ENCODE measurements at regions not wholly inside any gene's neighbourhood (a gene's known extent, or its start where the extent isn't known, plus 50 kb on each side); places are given as distances from the start of the nearest gene placed in this dataset.
"Not testable (repeated sequence)": the region's sequence is repeated elsewhere in the genome, so short reads cannot be mapped to it uniquely, and the experiment has no call there.

DNA sequence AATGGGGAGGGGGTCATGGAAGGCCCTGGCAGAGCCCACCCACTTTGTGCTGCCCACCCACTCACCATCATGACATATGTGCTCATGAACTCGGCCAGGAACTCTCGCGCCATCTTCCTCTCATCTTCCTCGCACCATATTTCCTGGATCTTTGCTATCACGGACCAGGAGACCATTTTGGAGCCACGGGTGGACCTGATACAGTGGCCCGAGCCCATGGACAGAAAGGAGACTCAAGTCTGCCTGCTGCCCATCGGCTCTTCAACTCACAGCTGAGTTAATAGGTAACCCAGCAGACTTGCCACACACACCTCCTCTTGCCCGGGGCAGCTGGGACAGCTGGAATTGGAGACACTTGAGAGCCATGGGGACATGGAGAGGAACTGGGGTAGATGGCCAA, 1958.3 kb downstream of the FOXD4L5 start:
- POLR2A ChIA-PET (ENCODE audit: partially characterized antibody); CTCF ChIA-PET (ENCODE audit: partially characterized antibody): not testable (repeated sequence)

DNA sequence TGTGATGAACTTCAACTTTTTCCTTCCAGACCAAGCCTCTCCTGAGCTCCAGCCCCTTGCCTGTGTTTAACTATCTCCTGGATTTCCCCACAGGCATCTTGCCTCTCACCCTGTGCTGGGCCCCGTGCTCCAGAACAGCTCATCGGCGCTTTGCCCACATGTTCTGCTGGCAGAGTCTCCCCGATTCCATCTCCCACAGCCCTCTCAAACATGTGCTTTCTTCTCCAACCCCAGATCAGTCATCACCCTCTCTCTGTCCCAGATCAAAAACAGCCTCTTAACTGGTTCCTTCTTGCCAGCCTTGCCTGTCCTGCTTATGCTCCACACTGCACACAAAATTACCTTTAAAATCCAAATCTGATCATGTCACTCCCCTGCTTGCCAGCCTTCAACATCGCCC, 1959.3 kb downstream of the FOXD4L5 start:
- H3K27me3 Mint-ChIP-seq; DNase-seq; H3K9me3 ChIP-seq (ENCODE audit: control insufficient read depth in 1 of 2, low read length in 2 of 2); H3K27ac Mint-ChIP-seq; H3K27ac ChIP-seq (ENCODE audit: low read depth, low read length); H3K4me1 Mint-ChIP-seq; CTCF ChIA-PET (ENCODE audit: partially characterized antibody); POLR2A ChIA-PET (ENCODE audit: partially characterized antibody); H3K36me3 ChIP-seq (ENCODE audit: insufficient read depth, low read length); H3K9me3 Mint-ChIP-seq; H3K36me3 Mint-ChIP-seq; H3K4me3 Mint-ChIP-seq; H3K4me1 ChIP-seq (ENCODE audit: insufficient read depth, low read length); H3K27me3 ChIP-seq (ENCODE audit: insufficient read depth, low read length); intact Hi-C loops (cut with micrococcal nuclease); H3K4me3 ChIP-seq (ENCODE audit: low read length in 2 of 2): not testable (repeated sequence)

More for the DNA sequence above, 1958.3 kb downstream of the FOXD4L5 start:
- H3K36me3 Mint-ChIP-seq; H3K4me1 Mint-ChIP-seq; intact Hi-C loops (cut with micrococcal nuclease); H3K27ac Mint-ChIP-seq; H3K27me3 ChIP-seq (ENCODE audit: insufficient read depth, low read length); H3K4me3 ChIP-seq (ENCODE audit: low read length in 2 of 2); H3K4me3 Mint-ChIP-seq; H3K27ac ChIP-seq (ENCODE audit: low read depth, low read length); H3K9me3 Mint-ChIP-seq; DNase-seq; H3K36me3 ChIP-seq (ENCODE audit: insufficient read depth, low read length); H3K9me3 ChIP-seq (ENCODE audit: control insufficient read depth in 1 of 2, low read length in 2 of 2); H3K4me1 ChIP-seq (ENCODE audit: insufficient read depth, low read length); H3K27me3 Mint-ChIP-seq: not testable (repeated sequence)

DNA sequence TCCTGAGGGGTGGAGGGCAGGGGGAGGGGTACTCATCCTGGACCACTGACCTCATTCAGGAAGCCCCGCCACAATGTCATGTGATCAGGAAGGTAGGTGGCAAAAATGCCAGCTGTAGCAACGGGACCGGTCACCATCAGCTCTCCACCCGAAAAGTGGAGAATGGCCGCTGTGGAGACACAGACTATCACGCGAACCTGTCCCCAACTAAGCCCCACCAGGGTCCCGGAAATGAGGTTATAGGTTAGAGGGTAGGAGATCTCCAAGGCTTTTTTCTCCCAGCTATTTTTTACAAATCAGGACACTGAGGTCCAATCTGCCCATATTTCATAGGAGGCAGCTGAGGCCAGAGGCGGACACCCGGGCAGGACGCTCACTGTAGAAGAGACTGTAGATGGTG, 1966.9 kb downstream of the FOXD4L5 start:
- H3K9me3 ChIP-seq (ENCODE audit: control insufficient read depth in 1 of 2, low read length in 2 of 2); H3K36me3 Mint-ChIP-seq; intact Hi-C loops (cut with micrococcal nuclease); H3K27me3 ChIP-seq (ENCODE audit: insufficient read depth, low read length); H3K4me1 Mint-ChIP-seq; H3K4me3 Mint-ChIP-seq; H3K36me3 ChIP-seq (ENCODE audit: insufficient read depth, low read length); H3K4me3 ChIP-seq (ENCODE audit: low read length in 2 of 2); CTCF ChIA-PET (ENCODE audit: partially characterized antibody); H3K27ac Mint-ChIP-seq; H3K27ac ChIP-seq (ENCODE audit: low read depth, low read length); POLR2A ChIA-PET (ENCODE audit: partially characterized antibody); H3K27me3 Mint-ChIP-seq; H3K9me3 Mint-ChIP-seq; H3K4me1 ChIP-seq (ENCODE audit: insufficient read depth, low read length): not testable (repeated sequence)
- peak in 1 of 5 donors; percentile 11 for DNase-seq

DNA sequence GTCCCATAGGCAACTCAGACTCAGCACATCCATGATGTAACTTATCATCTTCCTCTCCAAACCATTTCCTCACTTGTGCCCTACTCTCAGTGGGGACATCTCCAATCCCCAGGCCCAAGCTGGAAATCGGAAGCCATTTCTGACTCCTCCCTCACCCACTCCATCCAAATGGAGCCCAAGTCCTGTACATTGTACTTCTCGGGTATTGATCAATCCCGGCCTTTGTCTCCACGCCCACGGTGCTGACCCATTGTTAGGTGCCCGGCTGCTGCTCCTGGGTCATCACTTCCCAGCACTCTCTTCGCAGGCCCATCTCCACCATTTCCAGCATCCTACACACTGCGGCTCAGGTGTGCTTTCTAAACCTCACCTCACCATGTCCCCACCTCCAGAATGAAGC, 1969.6 kb downstream of the FOXD4L5 start:
- H3K4me3 ChIP-seq (ENCODE audit: low read length in 2 of 2); H3K4me1 ChIP-seq (ENCODE audit: insufficient read depth, low read length); H3K9me3 Mint-ChIP-seq; H3K36me3 Mint-ChIP-seq; CTCF ChIA-PET (ENCODE audit: partially characterized antibody); H3K27ac ChIP-seq (ENCODE audit: low read depth, low read length); H3K4me1 Mint-ChIP-seq; H3K4me3 Mint-ChIP-seq; intact Hi-C loops (cut with micrococcal nuclease); H3K27me3 Mint-ChIP-seq; H3K9me3 ChIP-seq (ENCODE audit: control insufficient read depth in 1 of 2, low read length in 2 of 2); POLR2A ChIA-PET (ENCODE audit: partially characterized antibody); H3K27me3 ChIP-seq (ENCODE audit: insufficient read depth, low read length); H3K27ac Mint-ChIP-seq; H3K36me3 ChIP-seq (ENCODE audit: insufficient read depth, low read length): not testable (repeated sequence)
- DNase-seq: peak in 1 of 5 donors; percentile 7

DNA sequence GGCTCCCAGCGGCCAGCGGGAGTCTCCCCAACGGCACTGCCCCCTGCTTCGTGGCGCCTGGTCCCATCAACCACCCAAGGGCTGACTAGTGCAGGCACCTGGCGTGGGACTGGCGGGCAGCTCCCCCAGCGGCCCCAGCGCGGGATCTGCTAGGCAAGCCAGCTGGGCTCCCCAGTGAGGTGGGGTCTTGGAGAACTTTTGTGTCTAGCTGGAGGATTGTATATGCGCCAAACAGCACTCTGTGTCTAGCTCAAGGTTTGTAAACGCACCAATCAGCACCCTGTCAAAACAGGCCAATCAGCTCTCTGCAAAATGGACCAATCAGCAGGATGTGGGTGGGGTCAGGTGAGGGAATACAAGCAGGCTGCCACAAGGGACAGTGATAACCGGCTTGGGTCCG, 1988.2 kb downstream of the FOXD4L5 start:
- CTCF ChIA-PET (ENCODE audit: partially characterized antibody); H3K27me3 ChIP-seq (ENCODE audit: insufficient read depth, low read length); H3K4me1 Mint-ChIP-seq; H3K36me3 Mint-ChIP-seq; H3K27ac Mint-ChIP-seq; POLR2A ChIA-PET (ENCODE audit: partially characterized antibody); H3K27ac ChIP-seq (ENCODE audit: low read depth, low read length); H3K9me3 ChIP-seq (ENCODE audit: control insufficient read depth in 1 of 2, low read length in 2 of 2); intact Hi-C loops (cut with micrococcal nuclease); H3K27me3 Mint-ChIP-seq; H3K4me3 Mint-ChIP-seq; H3K4me3 ChIP-seq (ENCODE audit: low read length in 2 of 2); H3K36me3 ChIP-seq (ENCODE audit: insufficient read depth, low read length); H3K9me3 Mint-ChIP-seq; H3K4me1 ChIP-seq (ENCODE audit: insufficient read depth, low read length): not testable (repeated sequence)
- DNase-seq: peak in 1 of 5 donors; percentile 8

DNA sequence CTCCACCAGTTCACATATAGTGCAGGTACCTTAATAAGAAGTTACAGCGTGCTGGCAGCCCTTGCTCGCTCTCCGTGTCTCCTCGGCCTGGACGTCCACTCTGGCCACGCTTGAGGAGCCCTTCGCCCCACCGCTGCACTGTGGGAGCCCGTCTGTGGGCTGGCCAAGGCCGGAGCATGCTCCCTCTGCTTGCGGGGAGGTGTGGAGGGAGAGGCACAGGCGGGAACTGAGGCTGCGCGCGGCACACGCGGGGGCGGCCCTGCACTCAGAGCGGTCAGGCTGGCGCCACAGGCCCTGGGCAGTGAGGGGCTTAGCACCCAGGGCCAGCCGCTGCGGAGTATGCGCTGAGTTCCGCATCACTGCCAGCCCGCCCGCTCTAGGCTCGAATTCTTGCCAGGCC, 1988.6 kb downstream of the FOXD4L5 start:
- H3K27me3 ChIP-seq (ENCODE audit: insufficient read depth, low read length); intact Hi-C loops (cut with micrococcal nuclease); H3K9me3 Mint-ChIP-seq; H3K36me3 Mint-ChIP-seq; H3K36me3 ChIP-seq (ENCODE audit: insufficient read depth, low read length); H3K27ac Mint-ChIP-seq; H3K27me3 Mint-ChIP-seq; H3K4me1 ChIP-seq (ENCODE audit: insufficient read depth, low read length); H3K4me1 Mint-ChIP-seq; CTCF ChIA-PET (ENCODE audit: partially characterized antibody); H3K27ac ChIP-seq (ENCODE audit: low read depth, low read length); H3K4me3 ChIP-seq (ENCODE audit: low read length in 2 of 2); H3K9me3 ChIP-seq (ENCODE audit: control insufficient read depth in 1 of 2, low read length in 2 of 2); H3K4me3 Mint-ChIP-seq; POLR2A ChIA-PET (ENCODE audit: partially characterized antibody): not testable (repeated sequence)
- peak in 1 of 5 donors; percentile 3 for DNase-seq

DNA sequence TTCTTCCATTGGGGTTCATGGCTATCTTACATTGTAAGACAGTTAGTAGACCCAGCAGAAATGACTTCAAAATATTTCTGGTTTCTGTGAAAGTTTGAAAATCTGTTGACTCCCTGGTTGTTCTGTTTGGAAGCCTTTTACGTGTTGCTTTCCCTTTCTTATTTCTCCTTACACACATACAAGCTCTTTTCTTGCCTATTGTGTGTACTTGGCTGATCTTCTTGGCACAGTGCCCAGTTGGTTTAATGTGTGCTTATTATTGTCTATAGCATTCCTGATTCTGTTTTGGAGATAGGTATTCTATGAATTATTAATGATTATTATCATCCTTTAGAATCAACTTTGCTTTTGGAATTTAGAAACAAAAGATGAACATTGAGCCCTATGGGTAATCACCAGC, 1995.0 kb downstream of the FOXD4L5 start:
- H3K27me3 Mint-ChIP-seq; H3K27me3 ChIP-seq (ENCODE audit: insufficient read depth, low read length); H3K27ac ChIP-seq (ENCODE audit: low read depth, low read length); H3K9me3 ChIP-seq (ENCODE audit: control insufficient read depth in 1 of 2, low read length in 2 of 2); H3K4me3 ChIP-seq (ENCODE audit: low read length in 2 of 2); intact Hi-C loops (cut with micrococcal nuclease); H3K4me3 Mint-ChIP-seq; POLR2A ChIA-PET (ENCODE audit: partially characterized antibody); H3K36me3 ChIP-seq (ENCODE audit: insufficient read depth, low read length); H3K36me3 Mint-ChIP-seq; H3K4me1 ChIP-seq (ENCODE audit: insufficient read depth, low read length); H3K4me1 Mint-ChIP-seq; H3K9me3 Mint-ChIP-seq; DNase-seq; CTCF ChIA-PET (ENCODE audit: partially characterized antibody); H3K27ac Mint-ChIP-seq: not testable (repeated sequence)

All from CD4-positive, alpha-beta memory T cell (primary cell).